Inflammatory macrophage (primary cell): ENCODE measurements at regions not wholly inside any gene's neighbourhood (a gene's known extent, or its start where the extent isn't known, plus 50 kb on each side); places are given as distances from the start of the nearest gene placed in this dataset.
"Not testable (repeated sequence)": the region's sequence is repeated elsewhere in the genome, so short reads cannot be mapped to it uniquely, and the experiment has no call there.

Experiments
- DNase-seq, 2 donors: peaks; one replicate each; pipeline ENCODE4 v3.0.0-alpha.2; 2020 to 2022

DNA sequence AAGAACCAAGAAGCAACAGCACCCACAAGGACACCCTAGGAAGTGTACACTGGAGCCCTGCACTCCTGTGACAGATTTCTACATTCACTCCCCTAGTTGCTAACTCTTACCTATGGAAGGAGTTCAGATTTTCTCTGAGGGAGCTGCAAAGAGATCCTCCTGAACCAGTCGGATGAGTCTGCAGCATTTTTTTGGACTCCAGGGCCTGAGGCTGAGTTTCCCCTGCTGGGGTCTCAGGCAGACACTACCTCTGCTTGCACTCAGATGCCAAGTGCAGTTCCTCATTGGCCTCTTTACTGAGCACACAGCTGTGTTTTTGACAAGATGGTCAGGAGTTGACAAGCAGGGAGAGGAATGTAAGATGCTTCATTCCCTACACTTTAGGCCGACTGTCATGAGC is 153.2 kb upstream of the RBM19 start:
- no peak for DNase-seq

DNA sequence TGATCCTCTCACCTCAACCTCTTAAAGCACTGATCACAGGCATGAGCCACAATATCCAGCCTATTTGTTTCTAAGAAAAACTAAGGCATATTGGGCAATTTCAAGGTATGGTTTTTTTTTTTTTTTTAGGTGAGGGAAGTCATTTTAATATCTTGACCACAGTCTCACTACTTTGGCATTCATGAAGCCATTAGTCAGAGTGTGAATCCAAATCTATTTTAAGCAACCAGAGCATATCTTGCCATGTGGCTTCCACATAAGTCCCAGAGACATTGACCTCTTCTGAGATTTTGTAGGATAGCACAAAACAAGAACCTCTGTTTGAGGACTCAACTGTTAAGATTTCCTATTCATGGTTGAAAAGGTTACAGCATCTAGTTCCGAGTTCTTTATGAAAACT is 130.3 kb upstream of the RBM19 start:
- DNase-seq: no peak

DNA sequence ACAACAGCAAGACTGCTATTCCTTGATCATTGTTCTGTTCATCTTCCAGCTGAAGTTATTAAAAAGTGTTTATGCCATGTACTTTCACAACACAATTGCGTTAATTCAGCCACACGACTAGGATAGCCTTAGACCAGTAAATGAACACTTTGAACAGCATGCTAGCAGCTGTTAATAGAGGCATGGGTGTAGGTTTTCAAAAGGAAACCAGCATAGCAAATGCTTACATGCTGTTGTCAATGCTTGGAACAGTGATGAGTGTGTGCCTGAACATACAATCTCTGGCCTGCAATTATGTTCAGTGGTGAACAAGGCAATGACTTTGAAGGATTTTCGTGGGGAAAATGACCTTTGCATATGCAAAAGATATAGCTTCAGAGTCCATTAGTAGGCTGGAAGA is 127.4 kb upstream of the RBM19 start:
- no peak for DNase-seq

DNA sequence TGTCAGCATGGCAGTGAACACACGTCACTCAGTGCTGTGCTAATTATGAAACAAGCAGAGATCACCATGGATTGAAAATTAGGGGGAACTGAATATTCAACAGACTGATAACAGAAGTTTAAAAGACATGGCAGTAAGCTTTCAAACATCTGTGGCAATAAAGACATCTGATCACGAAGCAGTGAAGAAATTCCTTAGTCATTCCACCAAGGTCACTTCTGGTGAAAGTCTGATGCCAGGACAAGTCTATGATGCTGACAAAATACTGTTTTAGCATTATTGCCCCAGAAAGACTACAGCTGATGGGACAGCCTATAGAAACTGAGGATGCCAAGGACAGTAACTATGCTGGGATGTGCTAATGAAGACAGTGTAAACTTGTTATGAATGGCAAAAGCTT is 126.9 kb upstream of the RBM19 start:
- DNase-seq: no peak

DNA sequence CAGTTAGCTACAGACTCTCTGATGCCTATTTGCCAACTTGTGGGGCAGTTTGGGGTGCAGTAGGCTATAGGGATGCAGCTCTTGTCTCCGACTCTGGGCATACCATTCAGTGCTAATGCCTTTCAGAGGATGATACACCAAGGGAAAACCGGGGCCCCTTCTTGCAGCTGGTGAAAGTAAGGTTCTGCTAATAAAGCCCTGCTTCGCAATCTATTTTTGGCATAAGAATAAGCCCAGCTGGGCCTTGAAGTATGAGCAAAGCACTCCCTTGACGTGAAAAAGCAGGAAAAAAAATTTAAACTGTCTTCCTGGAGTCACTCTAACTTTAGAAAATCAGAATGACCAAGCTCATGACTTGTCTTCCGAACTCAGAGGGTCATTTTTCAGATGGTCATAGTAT is 124.1 kb upstream of the RBM19 start:
- DNase-seq: no peak

DNA sequence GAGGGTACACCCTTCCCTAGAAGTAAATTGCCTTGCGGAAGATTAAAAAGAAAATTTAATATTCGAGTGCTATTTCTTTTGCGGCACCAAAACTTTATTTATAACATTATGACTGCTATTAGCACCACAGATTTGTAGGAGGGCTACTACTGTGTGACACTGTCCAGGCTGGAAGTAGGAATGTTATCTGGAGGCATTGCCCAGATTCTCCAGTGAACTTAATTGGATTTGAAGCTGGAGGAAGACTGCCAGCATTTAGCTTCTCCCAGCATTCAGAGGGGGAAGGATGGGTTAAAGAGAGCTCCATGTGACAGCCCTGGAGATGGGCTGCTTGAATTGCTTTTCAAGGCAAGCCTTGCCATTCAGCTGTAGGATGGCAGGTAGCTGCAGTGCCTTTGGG is 107.0 kb upstream of the RBM19 start:
- no peak for DNase-seq

DNA sequence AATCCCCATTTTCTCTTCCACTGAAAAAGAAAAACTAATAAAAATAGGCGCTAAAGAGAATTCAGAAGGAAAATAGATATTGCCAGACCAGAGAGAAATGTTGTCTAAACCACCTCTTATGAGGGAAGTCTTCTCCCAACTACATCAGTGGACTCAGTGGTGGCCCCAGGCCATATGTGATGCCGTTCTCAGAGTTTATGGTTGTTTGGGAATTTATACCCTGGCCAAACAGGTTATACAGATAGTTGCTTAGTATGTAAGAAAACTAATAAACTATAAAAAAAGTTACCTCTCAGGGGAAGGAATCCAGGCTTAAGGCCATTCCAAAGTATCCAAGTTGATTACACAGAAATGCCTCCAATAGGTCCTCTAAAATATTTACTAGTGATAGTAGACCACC is 103.4 kb upstream of the RBM19 start:
- no peak for DNase-seq

DNA sequence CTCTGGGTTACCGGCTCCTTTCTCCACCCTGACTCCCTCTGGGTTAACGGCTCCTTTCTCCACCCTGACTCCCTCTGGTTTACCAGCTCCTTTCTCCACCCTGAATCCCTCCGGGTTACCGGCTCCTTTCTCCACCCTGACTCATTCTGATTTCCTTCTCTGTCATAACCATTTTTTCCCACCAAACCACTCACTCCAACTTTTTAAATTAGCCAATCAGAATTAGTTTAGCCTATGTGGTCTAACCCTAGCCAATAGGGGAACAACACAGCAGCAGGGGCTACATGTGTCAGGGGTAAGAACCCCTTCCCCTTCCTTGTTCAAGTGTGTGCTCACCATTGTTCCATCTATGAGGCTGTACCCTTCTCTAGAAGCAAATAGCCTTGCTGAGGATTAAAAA is 98.4 kb upstream of the RBM19 start:
- DNase-seq: no peak

DNA sequence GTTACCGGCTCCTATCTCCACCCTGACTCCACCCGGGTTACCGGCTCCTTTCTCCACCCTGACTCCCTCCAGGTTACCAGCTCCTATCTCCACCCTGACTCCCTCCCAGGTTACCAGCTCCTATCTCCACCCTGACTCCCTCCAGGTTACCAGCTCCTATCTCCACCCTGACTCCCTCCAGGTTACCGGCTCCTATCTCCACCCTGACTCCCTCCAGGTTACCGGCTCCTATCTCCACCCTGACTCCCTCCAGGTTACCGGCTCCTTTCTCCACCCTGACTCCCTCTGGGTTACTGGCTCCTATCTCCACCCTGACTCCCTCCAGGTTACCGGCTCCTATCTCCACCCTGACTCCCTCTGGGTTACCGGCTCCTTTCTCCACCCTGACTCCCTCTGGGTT is 97.9 kb upstream of the RBM19 start:
- DNase-seq: not testable (repeated sequence)

DNA sequence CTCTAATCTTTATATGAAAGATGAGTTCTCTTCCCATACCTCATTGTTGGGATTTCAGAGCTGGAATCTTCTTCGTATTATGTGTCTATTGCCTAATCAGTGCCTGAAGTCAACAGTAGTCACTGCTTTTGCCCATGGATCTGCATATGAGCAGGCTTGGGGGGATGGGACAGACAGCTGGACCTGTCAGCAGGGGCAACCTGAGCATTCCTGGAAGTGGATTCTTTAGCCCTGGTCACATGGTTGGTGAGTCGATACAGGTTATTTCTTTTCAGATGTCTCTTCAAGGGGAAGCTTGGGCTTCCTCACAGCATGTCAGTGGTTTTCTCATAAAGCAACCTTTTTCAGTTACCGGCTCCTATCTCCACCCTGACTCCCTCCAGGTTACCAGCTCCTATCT is 97.3 kb upstream of the RBM19 start:
- DNase-seq: no peak

DNA sequence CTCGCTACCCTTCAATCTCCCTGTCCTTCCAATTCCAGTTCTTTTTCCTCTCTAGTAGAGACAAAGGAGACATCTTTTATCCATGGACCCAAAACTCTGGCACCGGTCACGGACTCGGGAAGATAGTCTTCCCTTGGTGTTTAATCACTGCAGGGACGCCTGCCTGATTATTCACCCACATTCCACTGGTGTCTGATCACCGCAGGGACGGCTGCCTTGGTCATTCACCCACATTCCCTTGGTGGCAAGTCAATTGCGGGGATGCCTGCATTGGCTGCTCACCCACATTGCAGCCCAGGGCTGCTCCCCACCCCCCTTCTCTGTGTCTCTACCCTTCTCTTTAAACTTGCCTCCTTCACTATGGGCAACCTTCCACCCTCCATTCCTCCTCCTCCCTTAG is 90.2 kb upstream of the RBM19 start:
- DNase-seq: not testable (repeated sequence)

DNA sequence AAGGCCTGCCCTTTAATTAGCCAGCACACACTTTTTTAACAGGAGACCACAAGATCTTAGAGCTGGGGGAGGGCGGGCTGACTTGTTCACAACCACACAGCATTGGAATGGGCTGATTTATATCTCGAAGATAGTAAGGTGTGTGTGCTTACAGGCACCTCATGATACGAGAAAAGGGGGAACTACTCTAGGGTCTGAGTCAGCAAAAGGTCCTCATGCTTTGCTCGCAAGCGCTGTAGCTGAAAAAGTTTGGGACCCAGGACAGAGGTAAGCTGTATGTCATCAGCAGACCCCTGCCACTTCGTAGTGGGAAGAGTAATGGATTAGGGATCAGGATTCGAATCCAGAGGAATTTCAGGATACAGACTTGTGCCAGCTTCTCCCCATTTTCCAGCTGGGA is 88.9 kb upstream of the RBM19 start:
- no peak for DNase-seq

DNA sequence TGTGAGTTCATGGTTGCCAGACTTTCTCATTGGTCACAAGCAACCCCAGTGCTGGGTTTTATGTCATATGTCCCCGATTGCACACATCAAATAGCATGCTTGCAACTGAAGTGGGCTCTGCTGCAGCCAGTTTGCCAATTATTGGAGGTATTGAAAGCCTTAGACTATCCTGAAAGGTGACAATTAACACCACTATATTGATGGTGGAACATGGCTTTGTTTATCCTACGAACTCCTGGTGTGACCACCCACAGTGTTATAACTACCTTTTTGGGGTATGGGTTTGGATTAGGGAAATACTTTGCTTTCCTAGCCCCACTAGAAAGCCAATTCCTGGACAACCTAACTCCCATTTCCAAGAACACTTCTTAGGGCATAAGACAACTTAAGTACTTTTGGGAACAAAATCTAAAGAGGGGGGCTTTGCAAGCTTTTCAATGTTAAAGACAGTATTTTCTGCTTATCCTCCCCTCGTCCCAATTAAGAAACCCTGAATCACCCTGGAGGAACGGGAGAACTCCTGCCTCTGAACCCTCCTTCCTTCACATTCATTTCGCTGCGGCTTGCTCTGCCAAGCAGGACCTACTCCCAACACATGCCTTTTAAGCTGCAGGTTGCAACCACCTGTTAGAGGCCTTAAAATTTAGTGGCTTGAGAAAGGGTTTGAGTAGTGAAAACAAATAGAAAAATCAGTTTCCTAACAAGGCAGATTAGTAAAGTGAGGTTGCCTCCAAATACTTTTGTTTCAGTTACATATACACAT is 80.3 kb upstream of the RBM19 start:
- no peak for DNase-seq

DNA sequence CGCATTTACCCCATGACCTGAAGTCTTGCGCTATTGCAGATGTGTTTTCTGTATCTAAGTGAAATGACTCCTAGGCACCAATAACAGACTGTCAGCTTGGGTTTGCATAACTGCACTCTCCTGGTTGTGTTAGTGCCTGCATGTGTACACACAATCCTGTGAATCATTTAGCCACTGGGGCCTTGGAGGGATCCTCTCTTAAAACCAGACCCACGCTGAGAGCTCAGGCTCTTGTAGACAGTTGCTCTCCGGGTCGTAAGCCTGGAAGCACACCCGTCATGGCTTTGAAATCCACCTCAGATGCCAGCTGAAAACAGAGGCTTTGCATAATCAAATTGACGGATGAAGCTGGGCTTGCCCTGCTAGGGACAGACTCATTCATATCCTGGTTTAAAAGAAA is 79.2 kb upstream of the RBM19 start:
- DNase-seq: no peak

DNA sequence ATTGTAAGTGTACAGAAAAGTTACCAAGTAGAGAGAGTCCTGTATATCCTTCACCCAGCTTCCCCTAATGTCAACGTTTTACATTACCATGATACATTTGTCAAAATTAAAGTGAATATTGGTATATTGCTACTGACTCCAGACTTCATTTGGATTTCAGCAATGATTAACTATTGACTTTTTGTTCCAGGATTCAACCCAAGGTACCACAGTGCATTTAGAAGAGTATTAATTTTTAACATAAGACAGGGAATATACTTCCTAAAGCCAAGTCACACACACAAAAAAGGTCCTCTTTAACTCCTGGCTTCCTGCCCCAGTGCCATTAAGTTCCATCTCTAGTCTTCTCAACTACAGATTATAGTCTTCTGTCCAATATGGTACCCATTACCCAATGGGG is 75.5 kb upstream of the RBM19 start:
- DNase-seq: no peak

DNA sequence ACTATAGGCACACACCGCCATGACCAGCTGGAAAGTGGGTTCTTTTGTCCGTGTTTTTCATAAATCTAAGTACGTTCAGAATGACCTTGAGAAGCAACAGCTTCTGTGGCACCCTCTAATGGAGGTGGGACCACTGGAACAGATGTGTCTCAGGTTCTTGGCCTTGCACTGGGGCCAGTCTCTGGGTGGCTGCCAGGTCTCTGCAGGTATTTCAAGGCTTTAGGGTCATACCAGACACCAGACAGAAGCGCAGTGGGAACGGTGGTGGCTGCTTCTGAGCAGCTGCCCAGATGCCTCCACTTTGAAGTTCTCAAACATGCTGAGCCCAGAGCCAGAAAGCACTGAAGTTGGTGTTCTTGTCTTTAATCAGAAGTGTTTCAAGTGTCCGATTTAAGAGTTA is 75.0 kb upstream of the RBM19 start:
- no peak for DNase-seq

DNA sequence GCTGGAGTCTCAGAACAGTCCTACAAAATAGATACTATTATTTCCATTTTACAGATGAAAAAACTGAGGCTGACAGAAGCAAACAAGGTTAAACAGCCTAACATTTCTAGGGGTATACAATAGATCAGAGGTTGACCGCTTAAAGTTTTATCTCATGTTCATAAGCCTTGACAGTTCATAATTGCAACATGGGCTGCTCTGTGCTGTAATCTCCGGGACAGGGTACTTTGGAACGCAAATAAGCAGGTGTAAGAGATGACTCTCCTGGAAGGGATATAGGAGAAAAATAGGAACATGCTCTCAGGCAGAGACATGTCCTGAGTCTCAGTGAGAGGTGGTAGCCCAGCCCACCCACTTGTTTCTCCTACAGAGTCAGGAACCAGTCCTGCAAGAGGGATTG is 72.8 kb upstream of the RBM19 start:
- no peak for DNase-seq

DNA sequence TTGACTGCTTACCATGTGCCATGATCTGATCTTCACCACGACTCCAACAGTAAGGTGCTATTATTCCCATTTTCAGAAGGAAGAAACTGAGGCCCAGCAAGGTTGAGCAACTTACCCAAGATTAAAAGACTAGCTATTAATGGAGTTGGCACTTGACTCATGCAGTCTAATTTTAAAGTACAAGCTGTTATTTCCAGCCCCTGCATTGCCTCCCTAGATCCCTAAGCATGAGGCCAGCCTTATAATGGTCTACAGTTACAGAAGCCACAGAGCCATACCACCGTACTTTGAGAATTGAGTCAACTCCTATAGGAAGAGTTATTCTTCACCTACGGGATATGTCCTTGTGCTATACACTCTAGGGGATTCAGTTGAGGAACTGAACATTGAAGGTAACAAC is 66.7 kb upstream of the RBM19 start:
- no peak for DNase-seq

DNA sequence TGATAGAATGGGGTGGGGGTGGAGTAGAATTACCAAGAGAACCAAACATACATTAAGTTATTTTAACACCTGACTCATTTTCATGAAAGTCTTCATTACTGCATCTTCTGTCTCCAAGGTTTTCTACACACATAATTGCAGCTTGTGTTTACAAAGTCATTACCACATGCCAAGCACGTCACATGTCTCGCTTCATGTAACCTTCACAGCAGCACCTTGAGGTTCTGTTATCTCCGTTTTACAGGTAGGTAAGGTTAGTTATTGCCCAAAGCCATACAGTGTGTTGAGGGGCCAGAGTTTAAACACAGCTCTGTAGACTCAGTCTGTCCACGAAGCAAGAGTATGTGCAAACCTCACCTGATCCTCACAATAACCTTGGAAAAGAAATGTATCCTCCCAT is 64.3 kb upstream of the RBM19 start:
- DNase-seq: no peak

DNA sequence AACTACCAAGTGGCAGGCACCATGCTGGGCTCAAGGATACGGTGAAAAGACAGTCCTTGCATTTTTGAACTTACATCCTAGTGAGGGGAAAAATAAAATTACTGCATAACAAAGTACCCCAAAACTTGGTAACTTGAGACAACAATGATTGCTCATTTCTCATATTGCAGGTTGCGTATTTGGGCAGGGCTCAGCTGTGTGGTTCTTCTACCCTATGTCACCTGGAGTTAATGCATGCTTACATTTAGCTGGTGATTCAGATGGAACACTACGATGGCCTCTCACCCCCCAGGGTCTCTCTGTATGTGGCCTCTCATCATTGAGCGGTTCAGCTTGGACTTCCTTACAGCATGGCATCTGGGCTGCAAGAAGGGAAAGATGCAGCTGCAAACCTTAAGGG is 60.7 kb upstream of the RBM19 start:
- no peak for DNase-seq

DNA sequence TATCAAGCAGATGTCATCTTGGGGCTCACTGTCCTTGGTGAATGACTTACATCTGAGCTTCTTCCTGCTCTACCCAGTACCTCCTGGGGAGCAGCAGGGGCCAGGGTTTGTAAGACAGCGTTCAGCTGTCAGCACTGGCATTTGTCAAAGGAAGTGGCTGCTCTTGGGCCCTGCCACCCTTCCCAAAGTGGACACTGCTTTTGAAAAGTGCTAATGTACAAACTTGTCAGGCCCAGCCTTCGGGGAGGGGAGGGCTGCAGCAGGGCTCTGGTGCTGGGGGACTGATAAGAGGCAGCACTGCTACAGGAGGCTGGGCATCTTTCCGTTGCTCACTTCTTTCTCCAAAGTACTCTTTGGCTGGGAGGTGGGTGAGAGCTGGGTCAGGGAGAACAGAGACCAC is 59.8 kb upstream of the RBM19 start:
- DNase-seq: no peak

DNA sequence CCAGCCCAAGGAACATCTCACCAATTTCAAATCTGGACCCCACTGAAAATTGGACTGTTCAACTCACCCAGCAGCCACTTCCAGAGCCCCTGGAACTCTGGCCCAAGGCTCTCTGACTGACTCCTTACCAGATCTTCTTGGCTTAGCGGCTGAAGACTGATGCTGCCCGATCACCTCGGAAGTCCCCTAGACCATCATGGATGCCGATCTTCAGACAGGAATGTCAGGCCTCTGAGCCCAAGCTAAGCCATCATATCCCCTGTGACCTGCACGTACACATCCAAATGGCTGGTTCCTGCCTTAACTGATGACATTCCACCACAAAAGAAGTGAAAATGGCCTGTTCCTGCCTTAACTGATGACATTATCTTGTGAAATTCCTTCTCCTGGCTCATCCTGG is 56.0 kb upstream of the RBM19 start:
- not testable (repeated sequence) for DNase-seq

DNA sequence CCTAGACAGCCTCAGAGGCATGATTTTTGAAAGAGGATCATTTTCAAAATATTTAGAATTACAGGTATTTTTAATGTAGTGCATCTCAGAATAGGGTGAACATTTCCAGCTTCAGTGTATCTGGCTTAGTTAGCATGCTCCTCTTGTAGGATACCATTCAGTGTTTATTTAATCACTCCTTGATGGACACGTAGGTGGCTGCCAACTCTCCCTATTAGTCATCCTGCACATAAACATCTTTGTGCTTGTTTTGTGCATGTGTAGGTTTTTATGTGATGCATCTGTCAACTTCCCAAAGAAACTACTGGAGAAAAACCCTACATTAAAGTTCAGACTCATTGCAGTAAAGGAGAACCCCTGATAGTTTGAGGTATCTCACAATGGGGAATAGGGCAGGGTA is 52.5 kb upstream of the RBM19 start:
- DNase-seq: no peak
